VCaP (cell line): ENCODE measurements at regions not wholly inside any gene's neighbourhood (a gene's known extent, or its start where the extent isn't known, plus 50 kb on each side); places are given as distances from the start of the nearest gene placed in this dataset.

Experiments
- H3K27ac ChIP-seq: fragments of 450-650 bp; 2 replicates; pipeline ENCODE4 v1.5.1; 2017
- TF ChIP-seq, protein P1 (sequence below): fragments of 450-650 bp; conservative IDR thresholded peaks from 2 replicates; pipeline ENCODE4 v1.5.1; 2017; ENCODE audit warnings: mild to moderate bottlenecking, moderate library complexity

DNA sequence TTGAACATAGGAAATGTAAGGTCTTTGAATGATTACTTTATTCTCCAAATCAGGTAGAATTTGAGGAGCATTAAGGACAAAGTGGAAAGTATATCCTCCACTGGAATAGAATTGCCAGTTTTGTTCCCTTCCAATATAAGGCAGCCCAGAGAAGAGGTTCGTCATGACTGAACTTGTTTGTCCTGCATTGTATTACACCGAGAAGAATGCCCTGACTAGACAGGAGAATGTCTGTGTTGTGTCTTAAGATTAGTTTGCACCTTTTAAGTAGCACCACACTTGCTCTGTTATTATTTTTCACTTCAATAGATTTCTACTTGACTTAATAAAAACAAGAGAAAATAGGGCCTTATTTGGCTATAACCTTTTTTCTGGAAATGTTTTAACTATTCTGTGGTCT lies 586.2 kb upstream of the PTGER4 start:
- no peak overlapping the region for H3K27ac ChIP-seq
- TF ChIP-seq, protein P1, sequence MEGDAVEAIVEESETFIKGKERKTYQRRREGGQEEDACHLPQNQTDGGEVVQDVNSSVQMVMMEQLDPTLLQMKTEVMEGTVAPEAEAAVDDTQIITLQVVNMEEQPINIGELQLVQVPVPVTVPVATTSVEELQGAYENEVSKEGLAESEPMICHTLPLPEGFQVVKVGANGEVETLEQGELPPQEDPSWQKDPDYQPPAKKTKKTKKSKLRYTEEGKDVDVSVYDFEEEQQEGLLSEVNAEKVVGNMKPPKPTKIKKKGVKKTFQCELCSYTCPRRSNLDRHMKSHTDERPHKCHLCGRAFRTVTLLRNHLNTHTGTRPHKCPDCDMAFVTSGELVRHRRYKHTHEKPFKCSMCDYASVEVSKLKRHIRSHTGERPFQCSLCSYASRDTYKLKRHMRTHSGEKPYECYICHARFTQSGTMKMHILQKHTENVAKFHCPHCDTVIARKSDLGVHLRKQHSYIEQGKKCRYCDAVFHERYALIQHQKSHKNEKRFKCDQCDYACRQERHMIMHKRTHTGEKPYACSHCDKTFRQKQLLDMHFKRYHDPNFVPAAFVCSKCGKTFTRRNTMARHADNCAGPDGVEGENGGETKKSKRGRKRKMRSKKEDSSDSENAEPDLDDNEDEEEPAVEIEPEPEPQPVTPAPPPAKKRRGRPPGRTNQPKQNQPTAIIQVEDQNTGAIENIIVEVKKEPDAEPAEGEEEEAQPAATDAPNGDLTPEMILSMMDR: no peak

GRCh38 chr5:40089269-40089668 lies 590.4 kb upstream of the PTGER4 start:
- TF ChIP-seq, protein P1: no peak
- H3K27ac ChIP-seq: no peak overlapping the region

- no peak overlapping the region for H3K27ac ChIP-seq
- TF ChIP-seq, protein P1: no peak
Measured at GRCh38 chr5:40084614-40085013, 595.1 kb upstream of the PTGER4 start.

- H3K27ac ChIP-seq: no peak overlapping the region
- TF ChIP-seq, protein P1: no peak
Measured at GRCh38 chr5:40082313-40082712, 597.4 kb upstream of the PTGER4 start.

DNA sequence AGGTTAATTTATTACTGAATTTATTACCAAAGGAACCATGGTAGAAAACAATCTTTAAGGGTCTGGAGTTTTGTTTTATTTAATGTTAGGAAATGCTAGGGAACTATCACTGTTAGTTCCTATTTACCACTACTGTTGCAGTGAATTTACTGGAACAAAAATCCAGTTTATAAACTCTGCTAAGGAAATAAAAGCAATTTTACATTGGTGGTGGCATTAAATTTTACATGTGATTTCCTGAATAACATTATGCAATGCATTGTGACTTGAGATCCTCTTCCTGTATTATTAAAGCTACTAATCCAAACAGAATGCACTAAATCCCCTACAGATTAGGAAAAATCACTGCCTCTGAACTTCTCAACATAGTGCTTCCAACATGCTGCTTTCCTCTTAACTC lies 599.5 kb upstream of the PTGER4 start:
- no peak overlapping the region for H3K27ac ChIP-seq
- TF ChIP-seq, protein P1: no peak

- TF ChIP-seq, protein P1: no peak
- H3K27ac ChIP-seq: no peak overlapping the region
Measured at GRCh38 chr5:40078898-40079575, 600.7 kb upstream of the PTGER4 start.

DNA sequence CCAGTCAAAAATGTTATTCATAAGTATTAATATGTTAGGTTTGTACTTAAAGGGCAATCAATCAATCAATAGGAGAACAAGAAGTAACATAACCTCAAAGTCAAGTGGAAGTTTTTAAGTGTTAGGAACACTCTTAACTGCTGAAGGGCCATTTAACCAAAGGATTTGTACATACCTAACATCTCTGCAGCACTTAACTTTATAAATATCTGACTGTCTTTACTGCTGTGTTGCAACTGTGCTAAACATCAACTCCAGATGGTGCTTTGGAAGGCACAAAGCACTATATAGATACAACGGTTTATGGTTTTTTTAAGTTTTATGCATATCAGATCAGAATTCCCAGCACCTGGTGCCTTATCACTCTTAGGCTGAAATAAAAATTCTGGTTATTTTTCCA lies 604.9 kb upstream of the PTGER4 start:
- H3K27ac ChIP-seq: no peak overlapping the region
- TF ChIP-seq, protein P1: no peak
